ENCODE measurements at regions not wholly inside any gene's neighbourhood (a gene's known extent, or its start where the extent isn't known, plus 50 kb on each side); places are given as distances from the start of the nearest gene placed in this dataset.
"Not testable (repeated sequence)": the region's sequence is repeated elsewhere in the genome, so short reads cannot be mapped to it uniquely, and the experiment has no call there.

DNA sequence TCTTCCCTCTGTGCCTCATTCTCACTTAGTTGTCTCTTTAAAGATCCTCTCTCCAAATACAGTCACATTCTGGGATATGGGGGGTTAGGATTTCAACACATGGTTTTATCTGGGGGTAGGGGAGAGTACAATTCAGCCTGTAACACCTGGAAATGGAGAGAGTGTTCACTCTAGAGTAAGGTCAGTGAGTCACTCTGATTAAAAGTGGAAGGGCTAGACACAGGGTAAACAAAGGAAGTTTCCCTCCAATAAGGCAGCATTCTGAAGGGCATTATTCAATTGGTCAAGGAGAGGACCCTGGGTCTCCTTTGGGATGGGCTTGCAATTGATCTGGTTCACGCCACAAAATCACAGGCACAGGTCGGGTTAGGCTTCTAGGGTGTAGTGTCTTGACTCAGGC lies 232.8 kb upstream of the NPSR1 start:
- TF ChIP-seq, protein P1, sequence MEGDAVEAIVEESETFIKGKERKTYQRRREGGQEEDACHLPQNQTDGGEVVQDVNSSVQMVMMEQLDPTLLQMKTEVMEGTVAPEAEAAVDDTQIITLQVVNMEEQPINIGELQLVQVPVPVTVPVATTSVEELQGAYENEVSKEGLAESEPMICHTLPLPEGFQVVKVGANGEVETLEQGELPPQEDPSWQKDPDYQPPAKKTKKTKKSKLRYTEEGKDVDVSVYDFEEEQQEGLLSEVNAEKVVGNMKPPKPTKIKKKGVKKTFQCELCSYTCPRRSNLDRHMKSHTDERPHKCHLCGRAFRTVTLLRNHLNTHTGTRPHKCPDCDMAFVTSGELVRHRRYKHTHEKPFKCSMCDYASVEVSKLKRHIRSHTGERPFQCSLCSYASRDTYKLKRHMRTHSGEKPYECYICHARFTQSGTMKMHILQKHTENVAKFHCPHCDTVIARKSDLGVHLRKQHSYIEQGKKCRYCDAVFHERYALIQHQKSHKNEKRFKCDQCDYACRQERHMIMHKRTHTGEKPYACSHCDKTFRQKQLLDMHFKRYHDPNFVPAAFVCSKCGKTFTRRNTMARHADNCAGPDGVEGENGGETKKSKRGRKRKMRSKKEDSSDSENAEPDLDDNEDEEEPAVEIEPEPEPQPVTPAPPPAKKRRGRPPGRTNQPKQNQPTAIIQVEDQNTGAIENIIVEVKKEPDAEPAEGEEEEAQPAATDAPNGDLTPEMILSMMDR (IDR thresholded peaks at IDR 0.05), result no peak
- no peak for DNase-seq (ENCODE audit: low spot score)
- H3K27ac Mint-ChIP-seq (ENCODE audit: unreplicated experiment), result no peak overlapping the region
- peaks cover under 1% of the 10 kb centered on the region for H3K4me1 Mint-ChIP-seq (ENCODE audit: low read depth)
- peaks cover 7% of the 10 kb centered on the region for H3K27me3 Mint-ChIP-seq (ENCODE audit: low read depth)
- no peak overlapping the region for H3K4me3 Mint-ChIP-seq (ENCODE audit: unreplicated experiment)
- no peaks in the 10 kb centered on the region for H3K9me3 Mint-ChIP-seq (ENCODE audit: low read depth)
- no peaks in the 10 kb centered on the region for H3K36me3 Mint-ChIP-seq (ENCODE audit: low read depth)

GRCh38 chr7:34425631-34426384 lies 232.2 kb upstream of the NPSR1 start:
- Mint-ChIP-seq H3K4me3 (ENCODE audit: unreplicated experiment) (no peak overlapping the region), H3K27ac (ENCODE audit: unreplicated experiment) (no peak overlapping the region), H3K4me1 (ENCODE audit: low read depth) (peaks cover 4% of the 10 kb centered on the region), H3K27me3 (ENCODE audit: low read depth) (peaks cover 7% of the 10 kb centered on the region), H3K36me3 (ENCODE audit: low read depth) (no peaks in the 10 kb centered on the region), H3K9me3 (ENCODE audit: low read depth) (peaks cover 3% of the 10 kb centered on the region)
- TF ChIP-seq, protein P1 (IDR thresholded peaks at IDR 0.05), result no peak
- DNase-seq (ENCODE audit: low spot score), result no peak

- Mint-ChIP-seq H3K27ac (ENCODE audit: unreplicated experiment) (no peak overlapping the region), H3K4me1 (ENCODE audit: low read depth) (peaks cover 4% of the 10 kb centered on the region), H3K36me3 (ENCODE audit: low read depth) (peaks cover 1% of the 10 kb centered on the region), H3K9me3 (ENCODE audit: low read depth) (peaks cover 18% of the 10 kb centered on the region), H3K27me3 (ENCODE audit: low read depth) (peaks cover 17% of the 10 kb centered on the region), H3K4me3 (ENCODE audit: unreplicated experiment) (no peak overlapping the region)
- no peak for DNase-seq (ENCODE audit: low spot score)
- TF ChIP-seq, protein P1 (IDR thresholded peaks at IDR 0.05), result peak; percentile 72
Observed at GRCh38 chr7:34430456-34430855, 227.6 kb upstream of the NPSR1 start.

- Mint-ChIP-seq H3K4me1 (ENCODE audit: low read depth) (no peaks in the 10 kb centered on the region), H3K9me3 (ENCODE audit: low read depth) (peaks cover 14% of the 10 kb centered on the region), H3K4me3 (ENCODE audit: unreplicated experiment) (no peak overlapping the region), H3K36me3 (ENCODE audit: low read depth) (no peaks in the 10 kb centered on the region), H3K27me3 (ENCODE audit: low read depth) (peaks cover 12% of the 10 kb centered on the region), H3K27ac (ENCODE audit: unreplicated experiment) (no peak overlapping the region)
- DNase-seq (ENCODE audit: low spot score), result no peak
- TF ChIP-seq, protein P1 (IDR thresholded peaks at IDR 0.05), result no peak
Observed at GRCh38 chr7:34438436-34438835, 219.6 kb upstream of the NPSR1 start.

- DNase-seq (ENCODE audit: low spot score), result no peak
- H3K27ac Mint-ChIP-seq (ENCODE audit: unreplicated experiment), result no peak overlapping the region
- H3K27me3 Mint-ChIP-seq (ENCODE audit: low read depth), result no peaks in the 10 kb centered on the region
- no peak overlapping the region for H3K4me3 Mint-ChIP-seq (ENCODE audit: unreplicated experiment)
- H3K4me1 Mint-ChIP-seq (ENCODE audit: low read depth), result no peaks in the 10 kb centered on the region
- TF ChIP-seq, protein P1 (IDR thresholded peaks at IDR 0.05), result no peak
- H3K9me3 Mint-ChIP-seq (ENCODE audit: low read depth), result peaks cover 10% of the 10 kb centered on the region
- no peaks in the 10 kb centered on the region for H3K36me3 Mint-ChIP-seq (ENCODE audit: low read depth)
Observed at GRCh38 chr7:34445653-34446052, 212.4 kb upstream of the NPSR1 start.

DNA sequence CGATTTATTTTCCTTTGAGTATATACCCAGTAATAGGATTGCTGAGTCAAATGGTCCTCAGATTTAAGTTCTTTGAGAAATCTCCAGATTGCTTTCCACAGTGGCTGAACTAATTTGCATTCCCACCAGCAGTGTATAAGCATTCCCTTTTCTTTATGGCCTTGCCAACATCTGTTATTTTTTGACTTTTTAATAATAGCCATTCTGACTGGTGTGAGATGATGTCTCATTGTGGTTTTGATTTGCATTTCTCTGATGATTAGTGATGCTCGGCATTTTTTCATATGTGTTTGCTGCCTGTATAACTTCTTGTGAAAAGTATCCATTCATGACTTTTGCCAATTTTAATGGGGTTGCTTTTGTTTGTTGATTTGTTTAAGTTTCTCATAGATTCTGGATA lies 209.5 kb upstream of the NPSR1 start:
- H3K4me3 Mint-ChIP-seq (ENCODE audit: unreplicated experiment); H3K27ac Mint-ChIP-seq (ENCODE audit: unreplicated experiment); DNase-seq (ENCODE audit: low spot score); H3K4me1 Mint-ChIP-seq (ENCODE audit: low read depth); H3K36me3 Mint-ChIP-seq (ENCODE audit: low read depth); H3K9me3 Mint-ChIP-seq (ENCODE audit: low read depth); H3K27me3 Mint-ChIP-seq (ENCODE audit: low read depth): not testable (repeated sequence)
